ENCODE measurements at regions not wholly inside any gene's neighbourhood (a gene's known extent, or its start where the extent isn't known, plus 50 kb on each side); places are given as distances from the start of the nearest gene placed in this dataset.

DNA sequence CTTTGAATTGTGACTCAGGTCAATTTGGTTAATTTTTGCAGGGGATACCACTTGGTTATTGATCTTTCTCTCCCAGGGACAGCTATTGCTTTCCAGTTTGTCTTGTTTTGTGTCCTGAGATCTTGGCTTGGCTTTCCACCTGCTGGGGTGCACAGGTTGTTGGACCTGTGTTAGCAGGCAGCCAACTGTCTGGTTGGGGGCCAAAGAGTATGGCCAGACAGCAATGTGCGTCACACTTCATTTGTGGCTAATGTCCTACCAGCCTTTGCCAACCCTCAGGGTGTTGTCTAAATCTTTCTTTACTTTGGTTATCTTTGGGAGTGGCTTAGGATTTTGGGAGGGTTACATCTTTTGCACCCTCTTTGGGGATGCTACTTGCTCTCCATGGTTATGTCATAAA, 494.9 kb upstream of the ATP2B1 start:
- Mint-ChIP-seq H3K27ac (no peak overlapping the region), H3K4me3 (no peak overlapping the region), H3K9me3 (peaks cover 6% of the 10 kb centered on the region), H3K27me3 (ENCODE audit: low read depth, poor library complexity) (peaks cover 3% of the 10 kb centered on the region), H3K4me1 (no peaks in the 10 kb centered on the region), H3K36me3 (ENCODE audit: low read depth) (peaks cover 5% of the 10 kb centered on the region)
- no peak for TF ChIP-seq CTCF (IDR thresholded peaks at IDR 0.05)
- no peak for DNase-seq

GRCh38 chr12:90199006-90199405, 490.4 kb upstream of the ATP2B1 start:
- H3K4me3 Mint-ChIP-seq = no peak overlapping the region
- no peak for DNase-seq
- peaks cover 6% of the 10 kb centered on the region for H3K27me3 Mint-ChIP-seq (ENCODE audit: low read depth, poor library complexity)
- no peak overlapping the region for H3K27ac Mint-ChIP-seq
- H3K9me3 Mint-ChIP-seq = no peaks in the 10 kb centered on the region
- H3K4me1 Mint-ChIP-seq = peaks cover 5% of the 10 kb centered on the region
- no peaks in the 10 kb centered on the region for H3K36me3 Mint-ChIP-seq (ENCODE audit: low read depth)
- no peak for TF ChIP-seq CTCF (IDR thresholded peaks at IDR 0.05)

- Mint-ChIP-seq H3K27me3 (ENCODE audit: low read depth, poor library complexity) (peaks cover 3% of the 10 kb centered on the region), H3K4me3 (no peak overlapping the region), H3K27ac (peak overlapping the region; percentile 40), H3K9me3 (no peaks in the 10 kb centered on the region), H3K36me3 (ENCODE audit: low read depth) (no peaks in the 10 kb centered on the region), H3K4me1 (peaks cover 5% of the 10 kb centered on the region)
- no peak for DNase-seq
- TF ChIP-seq CTCF (IDR thresholded peaks at IDR 0.05) = no peak
Observed at GRCh38 chr12:90193500-90193899, 484.9 kb upstream of the ATP2B1 start.

- Mint-ChIP-seq H3K4me3 (no peak overlapping the region), H3K9me3 (no peaks in the 10 kb centered on the region), H3K36me3 (ENCODE audit: low read depth) (no peaks in the 10 kb centered on the region), H3K27me3 (ENCODE audit: low read depth, poor library complexity) (peaks cover 3% of the 10 kb centered on the region), H3K4me1 (no peaks in the 10 kb centered on the region), H3K27ac (no peak overlapping the region)
- no peak for DNase-seq
- no peak for TF ChIP-seq CTCF (IDR thresholded peaks at IDR 0.05)
Observed at GRCh38 chr12:90188857-90189256, 480.2 kb upstream of the ATP2B1 start.

DNA sequence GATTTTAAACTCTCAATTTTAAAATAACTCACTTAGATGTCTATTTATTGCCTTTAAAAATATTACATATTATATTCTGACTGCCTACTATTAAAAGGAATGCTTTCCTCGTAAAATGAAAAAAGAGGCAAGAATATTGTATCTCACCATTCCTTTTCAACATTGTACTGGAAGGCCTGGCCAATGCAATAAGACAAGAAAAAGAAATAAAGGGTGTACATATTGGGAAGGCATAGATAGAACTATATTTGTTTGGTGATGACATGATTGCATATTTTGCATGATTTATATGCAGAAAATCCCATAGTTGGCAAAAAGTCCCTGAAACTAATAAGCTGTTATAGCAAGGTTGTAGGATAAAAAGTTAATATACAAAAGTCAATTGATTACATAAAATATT, 474.6 kb upstream of the ATP2B1 start:
- DNase-seq = no peak
- Mint-ChIP-seq H3K9me3 (peaks cover 12% of the 10 kb centered on the region), H3K27me3 (ENCODE audit: low read depth, poor library complexity) (peaks cover 3% of the 10 kb centered on the region), H3K36me3 (ENCODE audit: low read depth) (no peaks in the 10 kb centered on the region), H3K4me3 (no peak overlapping the region), H3K4me1 (no peaks in the 10 kb centered on the region), H3K27ac (no peak overlapping the region)
- TF ChIP-seq CTCF (IDR thresholded peaks at IDR 0.05) = no peak

GRCh38 chr12:90181216-90181615, 472.6 kb upstream of the ATP2B1 start:
- H3K4me3 Mint-ChIP-seq = no peak overlapping the region
- H3K4me1 Mint-ChIP-seq = no peaks in the 10 kb centered on the region
- no peaks in the 10 kb centered on the region for H3K36me3 Mint-ChIP-seq (ENCODE audit: low read depth)

More at GRCh38 chr12:90181216-90181615, 472.6 kb upstream of the ATP2B1 start:
- Mint-ChIP-seq H3K27ac (no peak overlapping the region), H3K27me3 (ENCODE audit: low read depth, poor library complexity) (no peaks in the 10 kb centered on the region), H3K9me3 (peaks cover 12% of the 10 kb centered on the region)
- no peak for TF ChIP-seq CTCF (IDR thresholded peaks at IDR 0.05)
- DNase-seq = no peak

Measured in nephron progenitor cell (in vitro differentiated cells).